Endothelial cell of umbilical vein (primary cell): ENCODE measurements at regions not wholly inside any gene's neighbourhood (a gene's known extent, or its start where the extent isn't known, plus 50 kb on each side); places are given as distances from the start of the nearest gene placed in this dataset.

Experiments used
- BruUV-seq: library from RNA; stranded (reverse); fragments of 400-500 nt; replicated peaks from 2 replicates; lab custom pipeline; 2021; lab: Mats Ljungman, UMichigan
- CTCF ChIA-PET: fragments of 300-600, 350-600 bp; sonication (Branson Sonifier 250); formaldehyde crosslinking; loops from one replicate; lab custom pipeline; 2021; ENCODE audit warnings: antibody characterized with exemption, inconsistent platforms; lab: Charles Lee
- POLR2A ChIA-PET: fragments of 300-600, 350-600 bp; sonication (Branson Sonifier 250); formaldehyde crosslinking; loops from one replicate; lab custom pipeline; 2021; ENCODE audit warnings: antibody characterized with exemption, inconsistent platforms; lab: Charles Lee
- DNase-seq: peaks from one replicate; pipeline ENCODE4 v3.0.0-alpha.2; 2011; ENCODE audit warnings: low read depth, low spot score
- FAIRE-seq: peaks from 2 replicates; lab custom pipeline; 2011; peaks lifted over from hg19 to GRCh38; lab: Jason Lieb, UNC
- H2AFZ ChIP-seq: 2 replicates; pipeline ENCODE4 v1.6.0; 2012; ENCODE audit warnings: low read depth, low read length, control low read depth, inconsistent platforms
- H3K27ac ChIP-seq: 2 replicates; pipeline ENCODE4 v1.5.1; 2011; ENCODE audit warnings: low read depth, mild to moderate bottlenecking, control low read depth, low read length, moderate library complexity; ENCODE audit not compliant: insufficient read depth
- H3K27me3 ChIP-seq, 2 experiments: 2 replicates each; pipeline versions ENCODE4 v1.6.0 to v1.6.1; 2011; ENCODE audit warnings: low read length in 2 of 2, mixed read lengths in 1 of 2; ENCODE audit not compliant: control insufficient read depth in 2 of 2, insufficient read depth in 2 of 2
- H3K36me3 ChIP-seq, 2 experiments: 2 replicates in 1 of 2; 3 replicates in 1 of 2; pipeline ENCODE4 v1.5.1; 2011; ENCODE audit warnings: low read length in 2 of 2, mild to moderate bottlenecking in 1 of 2, moderate library complexity in 1 of 2; ENCODE audit not compliant: control insufficient read depth in 2 of 2, insufficient read depth in 2 of 2; ENCODE audit errors: extremely low read depth in 1 of 2
- H3K4me1 ChIP-seq: 3 replicates; pipeline ENCODE4 v1.5.1; 2011; ENCODE audit warnings: mild to moderate bottlenecking, low read length; ENCODE audit not compliant: control insufficient read depth, insufficient read depth; ENCODE audit errors: extremely low read depth
- H3K4me2 ChIP-seq: 2 replicates; pipeline ENCODE4 v1.6.1; 2011; ENCODE audit warnings: low read length, control low read depth, mixed read lengths; ENCODE audit not compliant: insufficient read depth
- H3K4me3 ChIP-seq, 3 experiments: fragments of 200-600 bp in 1 of 3; sonication (generic), shearing (Covaris generic) in 1 of 3; replicated peaks in 1 of 3; 2 replicates each; pipeline ENCODE4 v1.5.1; 2011 to 2016; ENCODE audit warnings: control low read depth in 3 of 3, low read length in 3 of 3, mild to moderate bottlenecking in 2 of 3, inconsistent platforms in 1 of 3, low read depth in 1 of 3, moderate library complexity in 1 of 3; ENCODE audit not compliant: insufficient read depth in 1 of 3
- H3K79me2 ChIP-seq: 2 replicates; pipeline ENCODE4 v1.6.0; 2012; ENCODE audit warnings: low read length, inconsistent platforms; ENCODE audit not compliant: control insufficient read depth, insufficient read depth
- H3K9ac ChIP-seq: replicated peaks from 2 replicates; pipeline ENCODE3; 2011; ENCODE audit warnings: low read length, control low read depth; ENCODE audit not compliant: insufficient read depth; ENCODE audit errors: extremely low read depth
- H3K9me1 ChIP-seq: replicated peaks from 3 replicates; pipeline ENCODE4 v1.6.0; 2011; ENCODE audit warnings: mild to moderate bottlenecking, low read length; ENCODE audit not compliant: control insufficient read depth, insufficient read depth; ENCODE audit errors: extremely low read depth
- H3K9me3 ChIP-seq: replicated peaks from 2 replicates; pipeline ENCODE4 v1.5.1; 2012; ENCODE audit warnings: low read length, inconsistent platforms; ENCODE audit not compliant: control insufficient read depth, insufficient read depth
- H4K20me1 ChIP-seq: replicated peaks from 2 replicates; pipeline ENCODE3; 2011; ENCODE audit warnings: mild to moderate bottlenecking, low read length; ENCODE audit not compliant: control insufficient read depth, insufficient read depth; ENCODE audit errors: extremely low read depth
- CTCF ChIP-seq, 2 donors: IDR thresholded peaks; 1 replicate in 1 of 2; 2 replicates in 1 of 2; pipeline ENCODE4 v1.5.1; 2011; ENCODE audit warnings: low read length in 2 of 2, mild to moderate bottlenecking in 2 of 2, moderate library complexity in 2 of 2, control low read depth in 1 of 2, inconsistent platforms in 1 of 2, low read depth in 1 of 2; ENCODE audit not compliant: insufficient read depth in 1 of 2; ENCODE audit errors: extremely low read depth in 1 of 2
- EZH2 ChIP-seq: IDR thresholded peaks from 2 replicates; pipeline ENCODE4 v1.6.1; 2012; ENCODE audit warnings: borderline replicate concordance, low read depth, mild to moderate bottlenecking, moderate library complexity, low read length, inconsistent platforms; ENCODE audit not compliant: severe bottlenecking
- FOS ChIP-seq: IDR thresholded peaks from 2 replicates; pipeline ENCODE4 v1.6.1; 2011; ENCODE audit warnings: mild to moderate bottlenecking, low read length, moderate library complexity, borderline replicate concordance; ENCODE audit not compliant: insufficient read depth
- GATA2 ChIP-seq: IDR thresholded peaks from 2 replicates; pipeline ENCODE4 v1.7.0; 2011; ENCODE audit warnings: low read depth, mild to moderate bottlenecking, moderate library complexity, mixed read lengths, low read length; ENCODE audit not compliant: insufficient read length, insufficient read depth
- JUN ChIP-seq: IDR thresholded peaks from 2 replicates; pipeline ENCODE4 v1.6.1; 2011; ENCODE audit warnings: borderline replicate concordance, low read depth; ENCODE audit not compliant: insufficient read length, insufficient read depth
- MAX ChIP-seq: IDR thresholded peaks from 2 replicates; pipeline ENCODE4 v1.6.1; 2011; ENCODE audit not compliant: insufficient read depth, insufficient read length
- MYC ChIP-seq: IDR thresholded peaks from one replicate; pipeline ENCODE4 v1.6.1; 2011; ENCODE audit warnings: mild to moderate bottlenecking, low read depth, low read length
- POLR2A ChIP-seq: IDR thresholded peaks from 2 replicates; pipeline ENCODE4 v1.6.1; 2012; ENCODE audit warnings: low read depth, mild to moderate bottlenecking, control low read depth, low read length
- POLR2AphosphoS5 ChIP-seq: IDR thresholded peaks from 2 replicates; pipeline ENCODE4 v1.6.1; 2012; ENCODE audit warnings: low read depth, mild to moderate bottlenecking, control low read depth, low read length, moderate library complexity; ENCODE audit not compliant: insufficient read depth
- dilution Hi-C: fragments of 300-500 bp; cut with MboI; formaldehyde crosslinking; loops from one replicate; pipeline ENCODE4 v1.15.0; 2019; ENCODE audit warnings: low sequenced_read_pairs; ENCODE audit not compliant: extremely low pct_ligation_motif_present
- intact Hi-C: fragments of 100-400 bp; cut with micrococcal nuclease; formaldehyde crosslinking; loops from one replicate; pipeline ENCODE4 v1.10.0; 2022

GRCh38 chr6:21386744-21387143, 206.8 kb upstream of the SOX4 start:
- Histone ChIP-seq H3K9me3 (no peaks in the 10 kb centered on the region), H3K79me2 (no peaks in the 10 kb centered on the region), H3K4me3 (no peak overlapping the region), H3K27ac (no peak overlapping the region), H3K4me1 (no peaks in the 10 kb centered on the region), H3K36me3 (no peaks in the 10 kb centered on the region), H3K9ac (no peak overlapping the region), H3K4me2 (no peak overlapping the region), H3K9me1 (no peaks in the 10 kb centered on the region), H2AFZ (no peak overlapping the region), H4K20me1 (no peaks in the 10 kb centered on the region), H3K27me3 (no peaks in the 10 kb centered on the region)
- BruUV-seq = no TSS peak
- FAIRE-seq (no peak), DNase-seq (no peak)
- no peak for TF ChIP-seq CTCF (IDR thresholded peaks at IDR 0.05; ENCODE audit: extremely low read depth in 1 of 2, insufficient read depth in 1 of 2, low read depth in 1 of 2, low read length in 2 of 2)
- TF ChIP-seq JUN = no peak
- no peak for TF ChIP-seq POLR2A
- no peak for TF ChIP-seq FOS
- TF ChIP-seq EZH2 = no peak
- no peak for TF ChIP-seq GATA2
- no peak for TF ChIP-seq MYC
- no peak for TF ChIP-seq POLR2AphosphoS5
- no peak for TF ChIP-seq MAX
- dilution Hi-C loops = no loop called here
- intact Hi-C loops = no loop called here
- CTCF ChIA-PET = no interaction called here
- POLR2A ChIA-PET = no interaction called here
